Neutrophil (primary cell): ENCODE measurements at regions not wholly inside any gene's neighbourhood (a gene's known extent, or its start where the extent isn't known, plus 50 kb on each side); places are given as distances from the start of the nearest gene placed in this dataset.

ENCODE experiments used
- H3K27ac ChIP-seq: fragments of 200-600 bp; sonication (generic); 2 replicates; pipeline ENCODE4 v1.5.1; 2016; ENCODE audit warnings: mild to moderate bottlenecking, moderate library complexity
- H3K27me3 ChIP-seq: fragments of 200-600 bp; sonication (generic); 2 replicates; pipeline ENCODE4 v1.6.0; 2016; ENCODE audit warnings: mild to moderate bottlenecking
- H3K36me3 ChIP-seq: fragments of 200-600 bp; sonication (generic); 2 replicates; pipeline ENCODE4 v1.5.1; 2017
- H3K4me1 ChIP-seq, 2 experiments: fragments of 200-600 bp in 1 of 2; sonication (generic) in 1 of 2; 1 replicate in 1 of 2; 2 replicates in 1 of 2; pipeline versions ENCODE4 v1.5.1 to v1.6.1; 2013 to 2016; ENCODE audit warnings: low read depth in 1 of 2, low read length in 1 of 2, mild to moderate bottlenecking in 1 of 2, moderate library complexity in 1 of 2; ENCODE audit not compliant: control insufficient read depth in 1 of 2, insufficient read depth in 1 of 2
- H3K4me3 ChIP-seq, 2 experiments: fragments of 200-600 bp in 1 of 2; sonication (generic) in 1 of 2; 1 replicate in 1 of 2; 2 replicates in 1 of 2; pipeline ENCODE4 v1.5.1; 2013 to 2016; ENCODE audit warnings: low read depth in 1 of 2, low read length in 1 of 2, mild to moderate bottlenecking in 1 of 2, moderate library complexity in 1 of 2
- H3K9me3 ChIP-seq: fragments of 200-600 bp; sonication (generic); 2 replicates; pipeline ENCODE4 v1.5.1; 2016
- CTCF ChIP-seq: fragments of 200-600 bp; sonication (generic); IDR thresholded peaks from 2 replicates; pipeline ENCODE4 v1.5.1; 2016; ENCODE audit warnings: antibody characterized with exemption

DNA sequence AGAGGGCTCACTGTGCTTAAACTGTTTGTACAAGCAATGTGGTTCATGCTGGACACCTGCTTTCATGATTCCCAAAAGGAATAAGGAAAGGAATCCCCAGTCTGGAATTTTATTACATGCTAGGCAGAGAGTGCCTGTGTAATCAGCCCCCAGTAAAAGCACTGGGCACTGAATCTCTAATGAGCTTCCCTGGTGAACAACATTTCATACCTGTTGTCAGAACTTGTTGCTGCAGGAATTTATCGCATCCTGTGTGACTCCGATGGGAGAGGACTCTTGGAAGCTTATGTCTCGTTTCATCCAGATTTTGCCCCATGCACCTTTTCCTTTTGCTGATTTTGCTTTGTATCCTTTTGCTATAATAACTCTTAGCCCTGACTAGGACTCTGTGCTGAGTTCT lies 190.2 kb upstream of the HMGA2 start:
- TF ChIP-seq CTCF: no peak
- Histone ChIP-seq H3K27me3 (peaks cover 17% of the 10 kb centered on the region), H3K27ac (no peak overlapping the region), H3K4me3 (no peak overlapping the region), H3K9me3 (no peaks in the 10 kb centered on the region), H3K36me3 (no peaks in the 10 kb centered on the region), H3K4me1 (no peaks in the 10 kb centered on the region)

- peaks cover 11% of the 10 kb centered on the region for H3K27me3 ChIP-seq
- H3K27ac ChIP-seq: no peak overlapping the region
- no peak overlapping the region for H3K4me3 ChIP-seq
- no peaks in the 10 kb centered on the region for H3K4me1 ChIP-seq
- no peak for TF ChIP-seq CTCF
- H3K9me3 ChIP-seq: no peaks in the 10 kb centered on the region
- no peaks in the 10 kb centered on the region for H3K36me3 ChIP-seq
Measured at GRCh38 chr12:65634626-65635331, 189.5 kb upstream of the HMGA2 start.

- Histone ChIP-seq H3K4me3 (no peak overlapping the region), H3K27ac (no peak overlapping the region), H3K36me3 (no peaks in the 10 kb centered on the region), H3K27me3 (no peaks in the 10 kb centered on the region), H3K4me1 (no peaks in the 10 kb centered on the region), H3K9me3 (no peaks in the 10 kb centered on the region)
- TF ChIP-seq CTCF: no peak
Measured at GRCh38 chr12:65636436-65636835, 187.8 kb upstream of the HMGA2 start.

DNA sequence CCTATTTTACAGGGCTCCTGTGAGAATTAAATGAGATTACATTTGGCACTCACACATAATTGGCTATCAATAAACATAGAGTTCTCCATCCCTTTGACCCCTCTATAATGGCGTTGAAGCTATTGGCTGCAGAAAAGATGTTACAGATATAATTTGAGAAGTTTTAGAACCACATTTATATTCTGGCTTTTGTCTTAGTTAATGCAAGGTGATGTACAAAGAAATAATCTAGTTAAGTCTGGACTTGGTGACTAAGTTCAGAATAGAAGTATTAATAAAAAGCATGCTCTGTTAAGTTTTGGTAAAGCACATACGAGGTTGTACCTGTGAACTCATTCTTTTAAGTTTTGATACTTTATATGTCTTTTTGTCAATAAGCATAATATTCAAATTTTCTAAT lies 187.1 kb upstream of the HMGA2 start:
- Histone ChIP-seq H3K36me3 (no peaks in the 10 kb centered on the region), H3K27me3 (no peaks in the 10 kb centered on the region), H3K4me3 (no peak overlapping the region), H3K27ac (no peak overlapping the region), H3K4me1 (no peaks in the 10 kb centered on the region), H3K9me3 (no peaks in the 10 kb centered on the region)
- no peak for TF ChIP-seq CTCF

- no peaks in the 10 kb centered on the region for H3K4me1 ChIP-seq
- no peaks in the 10 kb centered on the region for H3K36me3 ChIP-seq
- H3K27ac ChIP-seq: no peak overlapping the region
- no peaks in the 10 kb centered on the region for H3K9me3 ChIP-seq
- H3K27me3 ChIP-seq: no peaks in the 10 kb centered on the region
- no peak for TF ChIP-seq CTCF
- no peak overlapping the region for H3K4me3 ChIP-seq
Measured at GRCh38 chr12:65637774-65638173, 186.5 kb upstream of the HMGA2 start.
